PC-3 (cell line): ENCODE measurements at regions not wholly inside any gene's neighbourhood (a gene's known extent, or its start where the extent isn't known, plus 50 kb on each side); places are given as distances from the start of the nearest gene placed in this dataset.

Source experiments
- ATAC-seq: fragments of 200-7000 bp; cut with Tn5 transposase; 2 replicates; pipeline ENCODE4 v1.9.1; 2020; ENCODE audit warnings: mild to moderate bottlenecking, moderate library complexity
- BruUV-seq: library from RNA; stranded (reverse); fragments of 400-500 nt; replicated peaks from 2 replicates; lab custom pipeline; 2021; lab: Mats Ljungman, UMichigan
- CTCF ChIA-PET: fragments of 300-600 bp; sonication (Branson Sonifier 250); formaldehyde crosslinking; loops from one replicate; lab custom pipeline; 2022; ENCODE audit warnings: antibody characterized with exemption; lab: Charles Lee
- POLR2A ChIA-PET: fragments of 300-600 bp; sonication (Branson Sonifier 250); formaldehyde crosslinking; loops from one replicate; lab custom pipeline; 2022; ENCODE audit warnings: antibody characterized with exemption; ENCODE audit not compliant: unreplicated experiment; lab: Charles Lee
- DNase-seq: peaks from one replicate; pipeline ENCODE4 v3.0.0-alpha.2; 2015
- H2AFZ ChIP-seq: fragments of 300-600 bp; sonication (generic); 2 replicates; pipeline ENCODE4 v1.6.0; 2016; ENCODE audit warnings: antibody characterized with exemption, low read length
- H3F3A ChIP-seq: fragments of 300-600 bp; sonication (generic); one replicate; pipeline ENCODE4 v1.6.0; 2017; ENCODE audit warnings: antibody characterized with exemption, low read length, control low read depth, mild to moderate bottlenecking; ENCODE audit not compliant: unreplicated experiment
- H3K27ac ChIP-seq: fragments of 300-600 bp; sonication (generic); 2 replicates; pipeline ENCODE4 v1.5.1; 2016; ENCODE audit warnings: mild to moderate bottlenecking, low read length
- H3K27me3 ChIP-seq: fragments of 300-600 bp; sonication (generic); 2 replicates; pipeline ENCODE4 v1.6.1; 2016; ENCODE audit warnings: low read length, mixed read lengths
- H3K36me3 ChIP-seq: fragments of 300-600 bp; sonication (generic); 2 replicates; pipeline ENCODE4 v1.6.1; 2016; ENCODE audit warnings: low read depth, mixed run types, low read length, mixed read lengths
- H3K4me1 ChIP-seq: fragments of 300-600 bp; sonication (generic); 2 replicates; pipeline ENCODE4 v1.5.1; 2016; ENCODE audit warnings: low read length; ENCODE audit not compliant: insufficient read depth
- H3K4me2 ChIP-seq: fragments of 300-600 bp; sonication (generic); 2 replicates; pipeline ENCODE4 v1.6.0; 2016; ENCODE audit warnings: low read length
- H3K4me3 ChIP-seq: fragments of 300-600 bp; sonication (generic); 2 replicates; pipeline ENCODE4 v1.5.1; 2016; ENCODE audit warnings: mild to moderate bottlenecking, low read length, mixed read lengths
- H3K79me2 ChIP-seq: fragments of 300-600 bp; sonication (generic); 2 replicates; pipeline ENCODE4 v1.6.1; 2017; ENCODE audit warnings: low read length, mixed read lengths
- H3K9ac ChIP-seq: fragments of 300-600 bp; sonication (generic); 2 replicates; pipeline ENCODE4 v1.6.0; 2016; ENCODE audit warnings: mild to moderate bottlenecking, low read length
- H3K9me2 ChIP-seq: fragments of 300-600 bp; sonication (generic); replicated peaks from 2 replicates; pipeline ENCODE4 v1.6.1; 2016; ENCODE audit warnings: mixed run types, low read length, mixed read lengths
- H3K9me3 ChIP-seq: fragments of 300-600 bp; sonication (generic); 2 replicates; pipeline ENCODE4 v1.6.1; 2016; ENCODE audit warnings: low read length, mixed read lengths
- H4K20me1 ChIP-seq: fragments of 300-600 bp; sonication (generic); 2 replicates; pipeline ENCODE4 v1.6.1; 2016; ENCODE audit warnings: low read length, mixed read lengths
- EZH2 ChIP-seq: fragments of 300-600 bp; sonication (generic); IDR thresholded peaks from one replicate; pipeline ENCODE4 v1.6.1; 2017; ENCODE audit warnings: antibody characterized with exemption, mild to moderate bottlenecking, low read length; ENCODE audit not compliant: unreplicated experiment
- EZH2phosphoT487 ChIP-seq: fragments of 300-600 bp; sonication (generic); IDR thresholded peaks from 2 replicates; pipeline ENCODE4 v1.6.1; 2018; ENCODE audit warnings: mild to moderate bottlenecking, antibody characterized with exemption, low read length, borderline replicate concordance
- intact Hi-C: fragments of 100-400 bp; cut with micrococcal nuclease; formaldehyde crosslinking; loops from 2 replicates; pipeline ENCODE4 v1.9.0; 2023
- TF ChIP-seq, protein P1 (sequence below): fragments of 300-600 bp; sonication (generic); conservative IDR thresholded peaks from 2 replicates; pipeline ENCODE4 v1.5.1; 2017; ENCODE audit warnings: antibody characterized with exemption, low read depth, mild to moderate bottlenecking, low read length

DNA sequence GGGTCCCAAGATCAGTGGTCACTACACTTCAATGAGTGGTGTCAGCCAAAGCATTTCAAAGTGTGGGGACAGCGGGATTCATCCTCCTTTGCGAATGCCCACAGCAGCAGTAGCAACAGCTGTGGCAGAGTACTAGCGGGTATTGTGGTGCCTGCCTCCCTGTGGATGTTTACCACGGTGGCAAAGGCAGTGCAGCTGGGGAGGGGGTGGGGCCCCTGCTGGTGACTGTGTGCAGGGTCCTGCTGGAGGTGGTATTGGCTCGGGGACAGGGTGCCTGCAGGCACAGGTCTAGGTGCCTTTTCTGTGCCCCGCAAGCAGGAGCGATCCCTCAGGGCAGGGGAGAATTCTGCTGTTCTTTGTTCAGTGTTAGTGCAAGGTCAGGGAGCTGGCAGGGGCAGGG is 415.7 kb downstream of the USP25 start:
- Histone ChIP-seq H3K9me3 (no peaks in the 10 kb centered on the region), H3K4me2 (no peak overlapping the region), H3K27ac (no peak overlapping the region), H3K79me2 (no peaks in the 10 kb centered on the region), H3K9me2 (no peaks in the 10 kb centered on the region), H3K4me3 (no peak overlapping the region), H3K27me3 (0 out of 2 replicates have a peak, but pooled peaks cover 3% of the 10 kb centered on the region), H3F3A (no peaks in the 10 kb centered on the region), H3K4me1 (no peaks in the 10 kb centered on the region), H2AFZ (no peak overlapping the region), H3K36me3 (no peaks in the 10 kb centered on the region), H4K20me1 (no peaks in the 10 kb centered on the region), H3K9ac (no peak overlapping the region)
- POLR2A ChIA-PET = no interaction called here
- intact Hi-C loops = no loop called here
- DNase-seq (no peak), ATAC-seq (no peak)
- CTCF ChIA-PET = no interaction called here
- TF ChIP-seq EZH2 (no peak), EZH2phosphoT487 (no peak)
- TF ChIP-seq, protein P1, sequence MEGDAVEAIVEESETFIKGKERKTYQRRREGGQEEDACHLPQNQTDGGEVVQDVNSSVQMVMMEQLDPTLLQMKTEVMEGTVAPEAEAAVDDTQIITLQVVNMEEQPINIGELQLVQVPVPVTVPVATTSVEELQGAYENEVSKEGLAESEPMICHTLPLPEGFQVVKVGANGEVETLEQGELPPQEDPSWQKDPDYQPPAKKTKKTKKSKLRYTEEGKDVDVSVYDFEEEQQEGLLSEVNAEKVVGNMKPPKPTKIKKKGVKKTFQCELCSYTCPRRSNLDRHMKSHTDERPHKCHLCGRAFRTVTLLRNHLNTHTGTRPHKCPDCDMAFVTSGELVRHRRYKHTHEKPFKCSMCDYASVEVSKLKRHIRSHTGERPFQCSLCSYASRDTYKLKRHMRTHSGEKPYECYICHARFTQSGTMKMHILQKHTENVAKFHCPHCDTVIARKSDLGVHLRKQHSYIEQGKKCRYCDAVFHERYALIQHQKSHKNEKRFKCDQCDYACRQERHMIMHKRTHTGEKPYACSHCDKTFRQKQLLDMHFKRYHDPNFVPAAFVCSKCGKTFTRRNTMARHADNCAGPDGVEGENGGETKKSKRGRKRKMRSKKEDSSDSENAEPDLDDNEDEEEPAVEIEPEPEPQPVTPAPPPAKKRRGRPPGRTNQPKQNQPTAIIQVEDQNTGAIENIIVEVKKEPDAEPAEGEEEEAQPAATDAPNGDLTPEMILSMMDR = no peak
- BruUV-seq = no TSS peak

DNA sequence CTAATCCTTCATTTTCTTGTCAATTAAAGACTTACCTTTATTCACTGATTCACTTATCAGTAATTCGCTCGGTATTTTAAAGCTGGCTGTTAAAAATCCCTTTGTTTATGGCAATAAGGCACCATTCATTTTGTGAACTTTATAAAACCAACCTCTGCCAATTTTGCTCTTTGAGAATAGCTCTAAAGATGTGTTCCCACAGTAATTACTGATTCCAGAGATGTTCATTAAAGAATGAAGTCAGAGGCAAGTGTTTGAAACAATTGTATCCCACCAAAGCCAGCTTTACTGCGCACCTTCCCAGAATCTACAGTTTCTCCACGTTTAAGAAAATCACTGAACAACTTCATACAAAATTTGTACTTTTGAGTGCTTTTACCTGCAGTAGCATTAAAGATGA is 424.5 kb downstream of the USP25 start:
- Histone ChIP-seq H3K27me3 (no peaks in the 10 kb centered on the region), H3F3A (no peaks in the 10 kb centered on the region), H3K9me3 (no peaks in the 10 kb centered on the region), H2AFZ (no peak overlapping the region), H4K20me1 (no peaks in the 10 kb centered on the region), H3K9me2 (no peaks in the 10 kb centered on the region), H3K27ac (no peak overlapping the region), H3K4me2 (no peak overlapping the region), H3K4me3 (no peak overlapping the region), H3K9ac (no peak overlapping the region), H3K36me3 (no peaks in the 10 kb centered on the region), H3K79me2 (no peaks in the 10 kb centered on the region), H3K4me1 (peaks cover 9% of the 10 kb centered on the region)
- ChIA-PET CTCF (no interaction called here), POLR2A (interaction anchor here (0.7 kb wide), 1 partner anchor 166 kb away, joined by 5 read pairs; no protein-coding TSS in a partner anchor)
- ATAC-seq (no peak), DNase-seq (no peak)
- BruUV-seq = no TSS peak
- intact Hi-C loops = no loop called here
- TF ChIP-seq EZH2 (no peak), EZH2phosphoT487 (no peak)
- TF ChIP-seq, protein P1 = no peak

GRCh38 chr21:16154951-16155635 is 425.3 kb downstream of the USP25 start:
- TF ChIP-seq EZH2 (no peak), EZH2phosphoT487 (no peak)
- TF ChIP-seq, protein P1 = no peak
- no peaks in the 10 kb centered on the region for H3K9me2 ChIP-seq
- H2AFZ ChIP-seq = no peak overlapping the region
- H3K4me3 ChIP-seq = no peak overlapping the region
- ChIA-PET CTCF (no interaction called here), POLR2A (no interaction called here)
- no peaks in the 10 kb centered on the region for H3K27me3 ChIP-seq
- peaks cover 17% of the 10 kb centered on the region for H3K4me1 ChIP-seq
- H3F3A ChIP-seq = no peaks in the 10 kb centered on the region
- H4K20me1 ChIP-seq = no peaks in the 10 kb centered on the region
- no TSS peak for BruUV-seq
- H3K9me3 ChIP-seq = no peaks in the 10 kb centered on the region
- DNase-seq = no peak
- no peak overlapping the region for H3K27ac ChIP-seq
- H3K79me2 ChIP-seq = no peaks in the 10 kb centered on the region
- intact Hi-C loops = no loop called here
- H3K36me3 ChIP-seq = no peaks in the 10 kb centered on the region
- ATAC-seq = no peak
- no peak overlapping the region for H3K4me2 ChIP-seq
- no peak overlapping the region for H3K9ac ChIP-seq
